Fibroblast of lung (primary cell): ENCODE measurements at regions not wholly inside any gene's neighbourhood (a gene's known extent, or its start where the extent isn't known, plus 50 kb on each side); places are given as distances from the start of the nearest gene placed in this dataset.

Experiments used
- CTCF ChIP-seq, 2 donors: IDR thresholded peaks in 1 of 2; conservative IDR thresholded peaks in 1 of 2; 1 replicate in 1 of 2; 2 replicates in 1 of 2; pipeline ENCODE4 v1.5.1; 2011 to 2012; ENCODE audit warnings: low read length in 2 of 2, control low read depth in 1 of 2, inconsistent platforms in 1 of 2, low read depth in 1 of 2, mild to moderate bottlenecking in 1 of 2
- EZH2 ChIP-seq: IDR thresholded peaks from 2 replicates; pipeline ENCODE4 v1.5.1; 2012; ENCODE audit warnings: low read length, control low read depth, mild to moderate bottlenecking; ENCODE audit errors: missing control alignments

- TF ChIP-seq CTCF (conservative IDR thresholded peaks at IDR 0.05 in 1 of 2, IDR thresholded peaks at IDR 0.05 in 1 of 2; ENCODE audit: low read depth in 1 of 2, low read length in 2 of 2): no peak
- no peak for TF ChIP-seq EZH2
Measured at GRCh38 chr4:59553063-59553720, 1646.9 kb upstream of the ADGRL3 start.
